Sigmoid colon (tissue), 3 donors: ENCODE measurements at regions not wholly inside any gene's neighbourhood (a gene's known extent, or its start where the extent isn't known, plus 50 kb on each side); places are given as distances from the start of the nearest gene placed in this dataset.

Experiments
- POLR2A ChIP-seq, 2 donors: fragments of 450-650 bp; IDR thresholded peaks; one replicate each; pipeline ENCODE4 v1.6.1; 2016; ENCODE audit warnings: antibody characterized with exemption in 2 of 2, mild to moderate bottlenecking in 2 of 2, moderate library complexity in 2 of 2
- TF ChIP-seq, protein P1 (sequence below), 4 experiments: fragments of 450-650 bp in 3 of 4; fragments of 200-600 bp in 1 of 4; IDR thresholded peaks; one replicate each; pipeline ENCODE4 v1.5.1; 2016 to 2019; ENCODE audit warnings: antibody characterized with exemption in 4 of 4, mild to moderate bottlenecking in 3 of 4, moderate library complexity in 2 of 4

DNA sequence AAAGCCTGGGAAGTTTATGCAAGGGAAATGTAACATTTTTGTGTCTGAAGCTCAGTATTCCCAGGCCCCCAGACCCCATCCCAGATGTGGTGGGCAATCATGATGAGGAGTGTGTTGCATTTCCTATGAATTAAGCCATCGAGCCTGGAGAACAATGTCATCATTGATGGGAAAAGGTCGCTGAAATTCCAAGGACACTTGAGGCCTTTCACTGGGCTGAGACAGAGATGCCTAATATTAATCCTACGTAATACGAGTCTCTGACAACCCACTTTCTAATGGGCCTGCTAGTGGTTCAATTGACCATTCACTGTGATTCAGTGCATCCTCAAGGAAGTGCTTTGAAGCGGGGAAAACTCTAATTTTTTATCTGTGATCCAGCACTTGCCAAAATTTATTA lies 291.6 kb downstream of the PLPP3 start:
- TF ChIP-seq, protein P1, sequence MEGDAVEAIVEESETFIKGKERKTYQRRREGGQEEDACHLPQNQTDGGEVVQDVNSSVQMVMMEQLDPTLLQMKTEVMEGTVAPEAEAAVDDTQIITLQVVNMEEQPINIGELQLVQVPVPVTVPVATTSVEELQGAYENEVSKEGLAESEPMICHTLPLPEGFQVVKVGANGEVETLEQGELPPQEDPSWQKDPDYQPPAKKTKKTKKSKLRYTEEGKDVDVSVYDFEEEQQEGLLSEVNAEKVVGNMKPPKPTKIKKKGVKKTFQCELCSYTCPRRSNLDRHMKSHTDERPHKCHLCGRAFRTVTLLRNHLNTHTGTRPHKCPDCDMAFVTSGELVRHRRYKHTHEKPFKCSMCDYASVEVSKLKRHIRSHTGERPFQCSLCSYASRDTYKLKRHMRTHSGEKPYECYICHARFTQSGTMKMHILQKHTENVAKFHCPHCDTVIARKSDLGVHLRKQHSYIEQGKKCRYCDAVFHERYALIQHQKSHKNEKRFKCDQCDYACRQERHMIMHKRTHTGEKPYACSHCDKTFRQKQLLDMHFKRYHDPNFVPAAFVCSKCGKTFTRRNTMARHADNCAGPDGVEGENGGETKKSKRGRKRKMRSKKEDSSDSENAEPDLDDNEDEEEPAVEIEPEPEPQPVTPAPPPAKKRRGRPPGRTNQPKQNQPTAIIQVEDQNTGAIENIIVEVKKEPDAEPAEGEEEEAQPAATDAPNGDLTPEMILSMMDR (IDR thresholded peaks at IDR 0.05) = no peak
- no peak for TF ChIP-seq POLR2A (IDR thresholded peaks at IDR 0.05)
